GM04504 (cell line): ENCODE measurements at regions not wholly inside any gene's neighbourhood (a gene's known extent, or its start where the extent isn't known, plus 50 kb on each side); places are given as distances from the start of the nearest gene placed in this dataset.

Experiments
- DNase-seq: peaks from one replicate; pipeline ENCODE4 v3.0.0-alpha.2; 2012; ENCODE audit warnings: low read depth

DNA sequence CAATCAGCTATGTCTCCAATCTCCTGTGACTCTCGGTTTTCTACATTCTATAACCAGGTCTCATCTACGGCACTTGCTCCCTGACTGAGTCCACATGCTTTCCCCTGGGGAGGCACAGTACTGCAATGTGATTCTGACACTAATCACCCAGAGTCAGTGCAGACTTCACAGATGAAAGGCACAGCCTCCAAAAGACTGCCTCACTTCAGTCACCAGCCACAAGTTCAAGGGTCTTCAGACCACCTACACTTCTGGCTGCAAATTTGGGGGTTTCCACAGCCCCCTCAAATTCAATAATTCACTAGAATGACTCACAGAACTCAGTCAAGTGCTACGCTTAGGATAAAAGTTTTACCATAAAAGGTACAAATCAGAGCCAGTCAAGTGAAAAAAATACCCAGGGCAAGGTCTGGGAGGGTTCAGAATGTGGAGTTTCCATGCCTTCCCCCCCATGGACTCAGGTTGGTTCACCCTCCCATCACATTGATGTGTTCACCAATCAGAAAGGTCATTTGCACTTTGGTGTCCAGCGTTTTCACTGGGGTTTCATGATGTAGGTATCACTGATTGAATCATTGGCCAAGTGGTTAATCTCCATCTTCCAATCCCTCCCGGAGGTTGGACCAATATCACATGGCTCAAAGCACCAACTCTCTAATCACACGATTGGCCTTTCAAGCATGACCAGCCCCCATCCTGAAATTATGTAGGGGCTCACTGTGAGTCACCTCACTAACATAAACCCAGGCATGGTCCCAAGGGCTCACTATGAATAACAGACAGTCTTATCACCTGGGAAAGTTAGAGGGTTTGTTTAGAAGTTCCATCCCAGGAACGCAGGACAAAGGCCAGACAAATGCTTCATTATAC lies 182.9 kb upstream of the CAMK1G start:
- DNase-seq: no peak

DNA sequence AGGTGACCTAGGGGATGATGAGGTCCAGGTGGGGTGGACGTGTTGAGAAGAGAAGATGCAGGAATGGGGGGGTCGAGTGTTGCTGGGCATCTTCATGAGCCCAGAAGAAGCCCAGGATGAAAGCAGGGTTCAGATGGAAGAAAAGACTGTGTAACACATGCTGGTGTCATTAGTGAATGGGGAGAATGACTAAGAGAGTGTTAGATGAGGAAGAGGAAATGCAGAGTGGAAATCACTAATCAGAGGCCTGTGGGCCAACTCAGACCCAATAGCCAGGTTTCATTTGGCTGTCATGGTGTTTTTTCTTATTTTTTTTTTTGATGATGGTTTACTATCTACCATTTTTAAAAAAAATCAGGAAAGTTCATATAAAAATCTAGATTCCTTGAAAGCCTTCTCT lies 180.8 kb upstream of the CAMK1G start:
- DNase-seq: no peak

DNA sequence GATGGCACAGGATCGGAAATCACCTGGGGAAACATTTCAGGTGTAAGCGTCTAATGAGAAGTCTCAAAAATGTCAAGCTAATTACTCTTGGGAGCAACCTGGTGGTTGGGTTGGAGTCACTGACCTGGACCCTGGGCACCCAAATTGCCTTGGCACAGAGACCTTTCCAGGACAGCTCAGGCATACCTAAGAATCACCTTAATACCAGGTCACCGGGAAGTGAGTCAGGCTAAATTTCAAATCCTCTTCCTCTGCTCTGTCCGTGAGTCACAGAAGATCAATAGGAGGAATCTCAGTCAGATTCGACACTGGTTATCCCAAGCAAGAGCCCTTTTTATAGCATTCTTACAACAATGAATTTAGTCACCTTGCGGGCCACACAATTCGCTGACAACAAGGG lies 179.6 kb upstream of the CAMK1G start:
- no peak for DNase-seq

DNA sequence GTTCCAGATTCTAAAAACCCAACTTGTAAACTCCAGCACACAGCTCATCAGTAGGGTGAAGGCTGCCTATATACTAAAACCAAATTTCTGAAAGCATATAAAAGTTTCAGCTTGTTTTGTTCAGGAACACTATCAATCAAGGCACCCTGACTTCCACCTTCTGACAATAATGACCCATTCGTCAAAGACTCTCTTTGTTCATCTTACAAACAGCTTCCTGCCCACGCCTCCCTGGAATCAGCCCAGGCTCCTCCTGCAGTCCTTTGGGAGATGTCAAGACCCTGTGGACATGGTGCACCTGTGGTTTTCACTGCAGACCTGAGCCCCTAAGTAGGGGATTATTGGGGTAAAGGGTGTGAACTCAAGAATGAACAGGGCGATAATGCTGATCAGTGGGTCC lies 178.9 kb upstream of the CAMK1G start:
- DNase-seq: no peak

DNA sequence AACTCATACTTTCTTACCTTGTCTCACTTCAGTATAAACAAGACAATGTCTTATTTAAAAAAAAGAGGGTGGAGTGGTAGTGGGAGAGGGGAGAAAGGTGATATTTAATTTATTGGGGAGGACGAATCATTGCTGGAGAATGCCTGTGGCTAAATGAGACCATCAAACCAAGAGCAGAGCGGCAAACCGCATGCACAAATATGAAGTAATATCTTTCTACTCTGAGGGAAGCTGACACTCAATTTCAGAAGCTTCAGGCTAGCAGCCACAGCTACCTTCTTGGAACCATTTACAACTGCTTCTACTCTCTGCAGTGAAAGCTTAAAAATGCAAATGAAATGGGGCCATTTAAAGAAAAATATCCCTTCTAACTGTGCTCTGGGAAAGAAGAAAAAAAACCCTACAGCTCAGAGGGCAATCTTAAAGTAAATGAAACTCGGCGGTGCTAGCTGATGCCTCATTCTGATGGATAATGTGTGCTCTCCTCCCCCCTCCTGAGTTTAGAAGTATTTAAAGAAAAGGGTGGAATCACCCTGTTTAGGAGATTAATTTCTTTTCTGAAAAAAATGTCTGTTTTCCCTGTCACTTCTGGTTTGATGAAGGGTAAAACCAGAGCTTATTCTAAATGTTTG lies 178.2 kb upstream of the CAMK1G start:
- DNase-seq: no peak

DNA sequence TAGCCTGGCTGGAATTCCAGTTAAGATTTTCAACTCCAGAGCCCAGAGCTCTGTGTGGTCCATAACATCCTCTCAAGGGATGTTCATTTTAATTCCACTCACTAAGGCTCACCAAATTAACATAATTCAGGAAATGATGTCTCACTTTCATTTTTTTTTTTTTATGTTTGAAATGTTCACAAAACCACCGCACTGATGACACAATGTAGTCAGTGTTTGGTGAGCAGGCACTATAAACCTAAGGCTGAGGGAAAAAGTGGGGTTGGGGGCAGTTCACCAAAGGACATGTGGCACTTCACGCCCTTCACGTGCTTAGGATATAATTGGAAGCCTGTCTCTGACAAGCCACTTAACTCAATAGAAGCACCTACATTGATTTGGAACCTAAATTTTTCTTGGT lies 177.3 kb upstream of the CAMK1G start:
- DNase-seq: no peak

DNA sequence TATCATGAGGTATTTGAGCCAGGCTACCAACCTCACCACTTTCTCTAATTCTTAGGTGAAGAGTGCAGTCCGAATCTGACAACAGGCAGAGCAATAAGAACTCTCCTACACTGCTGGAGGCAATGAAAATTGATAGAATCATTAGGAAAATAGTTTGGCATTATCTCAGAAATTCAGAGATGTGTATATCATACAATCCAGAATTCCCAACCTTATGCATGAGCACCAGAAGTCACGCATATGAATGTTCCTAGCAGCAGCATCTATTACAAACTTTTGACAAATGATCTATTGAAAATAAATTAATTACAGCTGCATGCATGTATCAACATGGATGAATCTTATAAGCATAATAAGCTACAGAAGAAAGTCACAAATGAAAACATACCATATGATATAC lies 176.9 kb upstream of the CAMK1G start:
- DNase-seq: no peak

DNA sequence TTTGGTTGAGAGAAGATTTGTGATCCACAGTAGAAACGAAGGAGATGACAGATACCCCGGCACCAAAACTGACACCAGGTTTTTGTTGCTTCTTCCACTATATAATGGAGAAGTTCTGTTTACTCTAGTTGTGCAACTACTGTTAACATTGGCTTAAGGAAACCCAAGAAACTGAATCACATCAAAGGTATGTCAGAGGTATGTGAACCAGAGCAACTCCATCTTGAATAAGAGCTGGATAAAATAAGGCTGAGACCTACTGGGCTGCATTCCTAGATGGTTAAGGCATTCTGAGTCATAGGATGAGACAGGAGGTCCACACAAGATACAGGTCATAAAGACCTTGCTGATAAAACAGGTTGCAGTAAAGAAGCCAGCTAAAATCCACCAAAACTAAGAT lies 173.7 kb upstream of the CAMK1G start:
- no peak for DNase-seq

DNA sequence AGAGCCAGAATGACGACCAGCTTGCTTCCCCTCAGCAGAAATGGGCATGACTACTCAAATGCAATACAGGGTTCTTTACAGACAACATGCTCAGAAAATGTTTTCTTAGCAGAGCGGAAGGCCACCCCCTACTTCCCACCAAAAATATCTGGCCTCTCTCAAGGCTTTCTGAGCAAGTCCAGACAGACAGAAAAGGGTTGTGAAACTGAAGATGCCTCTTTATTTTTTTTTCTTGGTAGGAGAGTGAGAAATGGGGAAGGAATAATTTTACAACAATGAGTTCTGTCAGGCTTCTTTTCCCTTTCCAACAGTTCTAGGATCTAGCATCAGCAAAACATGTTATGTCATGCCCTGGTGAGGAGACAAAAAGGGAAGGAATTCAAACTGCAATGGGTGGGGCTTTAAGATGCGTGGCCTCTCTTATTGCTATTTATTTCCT lies 172.0 kb upstream of the CAMK1G start:
- no peak for DNase-seq

DNA sequence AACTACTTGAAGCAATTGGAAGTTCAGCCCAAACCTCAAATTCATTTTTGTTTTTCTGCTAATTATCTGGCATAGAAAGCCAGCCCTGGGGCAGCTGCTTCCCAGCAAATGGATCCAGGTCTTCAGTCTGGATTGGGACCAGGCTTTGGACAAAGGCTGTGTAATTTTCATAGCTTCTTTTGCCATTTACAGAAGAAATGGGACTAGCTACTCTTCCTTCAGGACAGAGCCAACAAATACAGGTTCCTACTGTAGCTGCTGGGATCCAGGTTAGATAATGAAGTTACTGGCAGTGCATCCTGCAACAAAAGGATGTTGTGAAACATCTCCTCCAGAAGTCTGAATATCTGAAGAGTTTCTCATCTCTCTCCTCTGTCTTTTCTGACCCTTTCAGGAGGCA lies 171.5 kb upstream of the CAMK1G start:
- no peak for DNase-seq

DNA sequence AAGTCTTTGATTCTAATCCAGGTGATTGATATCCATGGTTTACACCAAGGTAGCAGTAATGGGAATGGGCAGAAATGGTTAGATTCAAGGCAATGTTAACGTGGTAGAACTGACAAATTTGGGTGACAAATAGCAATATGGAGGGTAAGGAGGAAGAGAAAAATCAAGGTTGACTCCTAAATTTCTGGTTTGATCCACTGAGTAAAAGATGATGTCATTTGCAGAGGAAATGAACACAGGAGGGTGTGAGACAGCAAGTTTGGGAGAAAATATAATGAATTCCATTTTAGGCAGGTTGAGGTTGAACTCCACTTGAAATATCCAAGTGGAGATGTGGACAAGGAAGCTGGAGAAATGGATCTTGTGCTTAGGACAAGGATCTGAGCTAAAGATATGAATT lies 170.9 kb upstream of the CAMK1G start:
- DNase-seq: no peak

DNA sequence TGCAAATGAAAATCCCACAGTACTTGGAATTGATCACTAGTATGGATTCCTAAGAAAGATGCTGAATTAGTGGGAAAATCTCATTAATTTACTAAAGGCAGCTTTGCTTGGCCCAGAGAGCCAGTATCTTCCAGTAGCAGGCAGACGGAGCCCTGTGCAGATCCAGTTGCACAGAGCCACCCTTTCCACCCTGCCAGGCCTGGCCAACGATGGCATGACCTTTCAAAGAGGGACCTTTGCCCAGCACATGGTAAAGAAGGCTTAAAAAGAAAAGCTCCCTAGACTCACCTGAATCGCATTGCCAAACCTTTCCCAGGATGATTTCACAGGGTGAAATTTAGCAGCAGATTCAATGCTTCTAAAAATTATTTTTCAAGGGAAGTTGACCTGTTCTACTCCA lies 170.5 kb upstream of the CAMK1G start:
- no peak for DNase-seq

DNA sequence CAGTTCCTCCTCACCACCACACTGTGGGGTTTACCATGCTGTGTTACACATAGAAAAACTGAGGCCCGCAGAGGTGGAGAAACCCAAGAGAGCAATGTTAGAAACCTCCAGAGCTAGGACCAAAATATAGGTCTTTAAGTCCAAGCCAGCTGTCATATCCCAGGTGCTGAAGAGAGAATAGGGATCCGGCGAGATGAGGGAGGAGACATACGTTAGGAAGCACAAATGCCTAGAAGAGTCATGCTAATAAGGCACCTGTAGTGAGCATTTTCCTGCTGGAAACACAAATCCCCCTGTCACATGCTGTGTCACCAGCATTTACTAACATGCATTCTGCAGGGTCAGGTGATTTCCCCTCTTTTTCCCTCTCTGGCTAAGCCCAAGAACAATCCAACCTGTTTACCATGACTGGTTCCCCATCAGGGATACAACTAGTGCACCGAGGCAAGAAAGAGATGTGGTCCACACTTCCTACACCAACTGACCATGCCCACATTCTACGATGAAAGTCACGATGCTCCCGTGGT lies 168.6 kb upstream of the CAMK1G start:
- DNase-seq: no peak

DNA sequence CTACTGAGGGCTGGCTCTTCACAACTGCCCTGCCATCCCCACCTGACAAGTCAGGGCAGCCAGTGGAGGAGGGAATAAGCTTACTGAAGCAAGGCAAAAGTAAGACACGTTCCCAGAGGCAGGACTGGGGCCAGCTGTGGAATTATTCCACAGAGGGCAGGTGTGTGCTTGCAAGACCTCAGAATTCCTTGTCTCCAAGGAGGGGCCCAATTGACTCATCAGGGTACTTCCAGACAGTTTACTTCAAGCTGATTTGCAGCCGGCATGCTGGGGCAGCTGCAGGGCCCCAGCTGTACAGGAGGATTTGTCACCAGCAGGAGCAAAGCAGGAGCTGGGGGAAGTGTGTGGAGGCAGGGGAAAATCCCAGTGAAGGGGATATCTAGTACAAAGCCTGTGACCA lies 167.5 kb upstream of the CAMK1G start:
- DNase-seq: no peak

DNA sequence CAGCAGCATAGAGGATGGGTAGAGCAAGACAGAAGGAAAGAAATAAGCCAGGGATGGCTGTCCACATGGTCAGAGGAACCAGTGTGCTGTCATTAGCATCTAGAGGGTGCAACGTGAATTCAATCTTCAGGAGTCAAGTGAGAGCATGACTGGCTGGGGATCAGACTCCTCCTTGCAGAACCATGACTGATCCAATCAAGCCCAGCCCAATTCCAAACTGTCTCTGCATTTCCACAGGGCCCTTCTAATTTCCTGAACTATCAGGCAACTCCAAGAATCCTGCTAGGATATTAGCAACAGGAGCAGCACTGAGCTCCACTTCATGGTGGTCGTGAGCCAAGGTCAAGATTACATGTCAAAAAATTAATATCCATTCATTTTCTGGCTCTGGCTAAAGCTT lies 166.8 kb upstream of the CAMK1G start:
- DNase-seq: no peak

DNA sequence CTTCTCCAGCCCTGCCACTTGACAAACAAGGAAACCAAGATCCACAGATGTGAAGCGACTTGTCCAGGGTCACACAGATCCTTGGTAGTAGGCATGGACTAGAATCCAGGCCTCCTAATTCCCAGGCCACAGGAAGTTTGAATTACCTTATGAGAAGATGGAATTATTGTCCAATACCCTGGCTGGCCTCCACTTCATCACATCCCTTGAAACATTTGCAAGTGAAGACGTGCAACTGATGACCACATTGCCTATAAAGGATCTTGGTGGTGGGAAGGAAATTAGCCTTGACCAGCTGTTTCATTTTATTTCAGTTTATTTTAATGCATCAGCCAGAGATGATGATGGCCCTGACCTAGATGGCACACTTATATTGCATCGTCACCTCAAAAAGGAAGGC lies 165.8 kb upstream of the CAMK1G start:
- no peak for DNase-seq

DNA sequence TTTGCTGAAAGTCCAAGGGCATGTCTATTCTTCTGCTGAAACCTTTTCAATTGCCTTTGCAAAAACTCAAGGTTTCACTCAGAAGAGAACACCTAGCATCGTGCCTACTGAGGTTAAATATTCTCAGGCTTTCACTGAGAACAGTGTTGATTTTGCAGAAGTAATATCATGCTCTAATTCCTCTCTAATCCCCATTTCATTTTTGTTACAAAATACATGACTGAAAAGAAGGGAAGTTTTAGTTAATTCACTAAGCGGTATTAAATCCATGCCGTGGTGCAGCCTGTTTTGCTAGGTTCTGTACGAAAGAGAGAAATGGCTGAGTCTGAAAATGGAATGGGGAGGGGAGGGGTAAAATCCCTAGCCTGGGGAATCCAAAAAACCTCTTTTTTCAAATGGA lies 163.2 kb upstream of the CAMK1G start:
- DNase-seq: no peak

DNA sequence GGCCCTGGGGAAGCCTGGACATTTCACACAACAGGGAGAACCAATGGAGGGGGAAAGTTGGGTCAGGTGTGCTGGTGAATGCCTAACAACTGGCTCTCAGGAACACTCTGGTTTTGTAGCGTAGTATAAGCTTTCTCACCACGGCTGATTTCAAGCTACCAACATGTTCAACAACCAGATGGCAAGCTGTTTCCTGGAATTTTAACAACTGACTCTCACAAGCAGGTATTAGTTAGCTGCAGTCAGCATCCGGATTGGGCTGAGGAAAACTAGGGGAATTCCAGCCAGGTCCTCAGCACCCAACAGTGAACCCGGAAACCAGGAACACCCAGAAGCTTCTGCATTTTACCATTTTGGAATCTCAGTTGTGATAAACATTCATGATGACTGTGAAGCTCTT lies 162.3 kb upstream of the CAMK1G start:
- no peak for DNase-seq

DNA sequence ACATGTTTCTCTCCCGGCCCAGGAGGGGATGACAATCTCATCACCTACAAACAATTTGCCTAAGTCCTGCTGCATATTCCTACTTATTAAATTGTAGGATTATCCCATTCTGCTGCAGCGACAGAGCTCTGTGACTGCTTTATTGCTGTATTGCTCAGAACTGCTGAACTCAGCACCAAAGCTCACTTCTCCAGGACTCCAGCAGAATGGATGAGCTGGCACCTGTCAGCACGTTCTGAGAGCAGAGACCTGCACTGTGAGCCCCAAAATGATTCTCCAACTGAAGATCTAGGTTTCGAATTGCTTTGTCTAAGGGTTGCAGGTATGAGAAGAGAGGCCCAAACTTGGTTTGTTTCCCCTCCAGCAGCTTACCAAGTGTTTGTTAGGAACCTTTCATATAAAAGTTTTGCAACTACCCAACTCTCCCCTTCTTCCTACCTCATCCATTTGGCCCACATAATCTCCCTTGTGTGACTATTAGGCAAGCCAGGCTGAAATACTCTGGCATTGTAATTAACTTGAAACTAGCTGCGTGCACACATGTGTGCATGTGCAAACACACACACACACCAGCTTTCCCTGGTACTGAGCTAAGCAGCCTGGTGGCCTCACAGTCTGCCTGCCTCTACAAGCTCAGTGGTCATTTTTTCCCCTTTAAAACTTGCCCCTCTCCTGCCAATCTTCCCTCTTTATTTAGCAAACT lies 161.4 kb upstream of the CAMK1G start:
- no peak for DNase-seq

DNA sequence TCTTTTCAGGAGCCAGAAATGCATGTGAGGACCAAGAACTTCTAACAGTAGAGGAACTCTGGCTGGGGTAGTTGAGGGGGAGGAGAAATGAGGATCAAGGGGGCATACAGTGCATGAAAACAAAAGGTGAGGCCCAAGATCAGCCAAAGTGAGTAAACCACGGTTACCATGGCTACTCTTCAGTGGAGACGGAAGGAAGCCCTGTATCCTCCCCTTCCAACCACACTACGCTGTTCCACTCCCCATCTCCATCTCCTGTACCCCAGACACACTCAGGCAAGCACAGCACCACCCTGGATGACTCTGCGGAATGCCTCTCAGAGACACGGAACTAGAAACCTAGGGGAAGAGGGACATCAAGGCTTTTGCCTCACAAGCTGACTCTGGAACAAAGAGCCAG lies 157.6 kb upstream of the CAMK1G start:
- no peak for DNase-seq

DNA sequence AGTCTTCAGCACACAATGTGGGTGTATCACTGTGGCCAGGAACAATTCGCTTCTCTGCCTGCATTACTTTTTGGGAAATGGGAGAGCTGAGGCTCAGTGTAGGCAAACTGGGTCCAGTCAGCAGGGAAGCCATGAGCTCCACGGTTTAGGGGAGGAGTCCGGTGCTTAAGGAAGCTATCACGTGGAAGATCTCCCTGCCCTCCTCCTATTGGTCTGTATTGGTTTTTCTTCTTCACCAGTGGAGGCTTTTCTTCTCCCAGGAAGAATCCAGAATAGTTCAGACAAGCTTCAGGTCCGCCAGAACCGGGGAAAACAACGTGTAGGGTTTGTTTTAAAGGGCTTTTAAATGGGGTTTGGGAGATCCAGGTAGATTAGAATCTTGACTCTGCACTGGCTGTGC lies 156.2 kb upstream of the CAMK1G start:
- no peak for DNase-seq

DNA sequence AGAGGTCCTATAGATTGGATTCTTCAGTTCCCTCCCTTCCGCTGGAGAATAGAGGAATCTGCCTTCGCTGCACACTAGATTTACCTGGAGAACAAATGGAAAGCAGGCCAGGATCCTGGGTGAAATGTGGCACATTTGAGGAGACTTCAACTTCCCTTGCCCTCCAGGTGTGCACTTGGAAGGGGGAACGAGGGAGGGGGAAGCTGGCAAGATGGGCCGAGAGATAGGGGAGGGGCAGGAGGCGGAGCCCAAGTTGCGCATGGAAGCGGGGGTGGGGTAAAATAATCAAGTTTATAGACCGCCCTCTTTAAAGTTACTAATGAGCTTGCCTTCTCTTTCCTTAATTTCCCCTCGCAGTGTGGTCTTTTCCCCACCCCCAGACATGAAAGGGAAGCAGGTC lies 155.7 kb upstream of the CAMK1G start:
- DNase-seq: no peak
